CD4-positive, alpha-beta T cell treated with Interleukin-4 for 1 hour (primary cell): ENCODE measurements at regions not wholly inside any gene's neighbourhood (a gene's known extent, or its start where the extent isn't known, plus 50 kb on each side); places are given as distances from the start of the nearest gene placed in this dataset.
"Not testable (repeated sequence)": the region's sequence is repeated elsewhere in the genome, so short reads cannot be mapped to it uniquely, and the experiment has no call there.

Source experiments
- DNase-seq, 2 donors: peaks; one replicate each; pipeline ENCODE4 v3.0.0-alpha.2; 2020 to 2022

DNA sequence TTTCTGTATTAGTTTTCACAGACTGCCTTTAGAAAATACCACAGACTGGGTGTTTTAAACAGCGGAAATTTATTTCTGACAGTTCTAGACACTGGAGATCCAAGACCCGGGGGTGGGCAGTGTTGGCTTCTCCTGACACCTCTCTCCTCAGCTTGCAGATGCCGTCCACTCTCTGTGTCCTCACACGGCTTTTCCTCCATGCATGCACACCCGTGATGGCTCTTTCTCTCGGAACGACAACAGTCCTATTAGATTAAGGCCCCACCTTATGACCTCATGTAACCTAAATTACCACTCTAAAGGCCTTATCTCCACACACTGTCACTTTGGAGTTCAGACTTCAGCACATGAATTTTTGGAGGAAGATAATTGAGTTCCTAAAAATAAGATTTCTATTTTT, 142.9 kb upstream of the VWC2 start:
- no peak for DNase-seq

- DNase-seq = no peak
These were observed 142.2 kb upstream of the VWC2 start for GRCh38 chr7:49631071-49631815.

DNA sequence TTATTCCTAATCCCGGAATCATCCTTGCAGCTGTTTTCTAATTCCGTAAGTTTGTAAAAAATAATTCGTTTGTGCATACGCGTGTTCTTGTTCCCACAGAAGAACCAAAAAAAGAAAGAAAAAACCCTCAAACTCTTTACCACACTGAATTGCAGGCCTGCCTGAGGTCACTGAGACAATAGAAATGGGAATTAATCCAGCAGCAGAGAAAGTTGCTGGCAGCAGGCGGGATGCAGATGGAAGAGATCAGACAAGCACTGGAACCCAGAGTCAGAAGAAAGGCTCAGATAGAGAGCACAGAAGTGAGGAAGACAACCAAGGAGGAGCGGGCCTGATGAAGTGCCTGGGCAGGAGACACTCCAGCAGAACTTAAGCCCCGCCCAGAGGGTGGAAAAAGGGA, 141.5 kb upstream of the VWC2 start:
- DNase-seq = no peak

DNA sequence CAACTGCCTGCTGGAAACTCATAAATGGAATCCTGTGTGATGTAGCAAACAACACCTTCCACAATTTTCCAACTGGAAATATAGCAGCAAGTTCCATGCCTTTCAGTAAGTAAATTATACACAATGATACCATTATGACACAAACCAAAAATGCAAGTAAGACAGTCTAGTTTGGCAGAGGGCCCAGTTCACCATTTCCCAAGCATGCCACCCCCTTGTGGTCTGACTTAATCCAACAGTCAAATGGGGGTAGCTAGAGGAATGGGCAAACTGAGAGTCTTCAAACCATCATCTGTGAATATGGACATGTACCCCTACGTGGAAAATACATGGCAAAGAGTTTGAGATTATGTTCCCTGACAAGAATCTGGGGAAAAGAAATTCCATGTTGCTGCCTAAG, 137.6 kb upstream of the VWC2 start:
- no peak for DNase-seq

- DNase-seq = no peak
These were observed 137.0 kb upstream of the VWC2 start for GRCh38 chr7:49636400-49636799.

GRCh38 chr7:49638166-49638565, 135.3 kb upstream of the VWC2 start:
- DNase-seq = no peak

DNA sequence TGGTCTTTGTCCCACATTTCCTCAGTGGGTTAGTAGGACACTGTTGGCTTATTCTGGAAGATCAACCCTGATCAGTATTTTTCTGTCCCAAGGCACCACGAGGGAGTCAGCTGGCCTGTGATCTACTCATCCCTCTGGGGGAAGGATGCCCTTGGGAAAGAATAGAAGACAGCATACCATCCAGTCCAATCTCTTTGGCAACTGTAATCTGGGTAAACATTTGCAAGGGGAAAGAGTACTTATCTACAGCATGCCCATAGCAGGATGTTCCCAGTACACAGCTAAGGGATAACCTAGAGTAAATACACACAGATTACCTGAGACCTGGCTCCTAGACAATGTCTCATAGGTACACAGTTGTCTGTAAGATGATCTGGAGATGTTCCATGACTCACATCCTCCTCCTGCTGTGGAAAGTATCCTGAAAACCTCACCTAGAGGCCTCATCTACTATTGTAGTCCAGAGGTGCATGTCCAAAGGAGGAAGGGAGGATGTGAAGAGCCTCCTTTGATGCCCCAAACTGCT, 134.3 kb upstream of the VWC2 start:
- DNase-seq = no peak

DNA sequence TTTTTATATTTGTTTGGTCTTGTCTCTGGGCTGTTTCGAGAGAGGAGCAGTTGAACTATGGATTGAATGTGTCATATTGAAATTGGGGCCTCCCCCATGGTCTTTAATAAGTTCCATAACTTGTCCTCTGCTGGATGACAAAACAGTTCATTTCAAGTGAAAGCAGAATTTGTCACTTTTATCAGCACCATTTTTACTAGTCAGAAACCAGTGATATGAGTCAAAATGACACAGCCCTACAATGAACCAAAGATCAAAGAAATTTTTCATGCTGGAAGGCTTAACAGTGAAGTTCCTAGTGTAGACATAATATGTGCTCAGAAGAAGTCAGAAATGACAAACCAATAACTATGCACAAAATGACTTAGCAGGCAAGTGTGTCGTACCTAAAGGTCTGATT, 133.6 kb upstream of the VWC2 start:
- DNase-seq = no peak

DNA sequence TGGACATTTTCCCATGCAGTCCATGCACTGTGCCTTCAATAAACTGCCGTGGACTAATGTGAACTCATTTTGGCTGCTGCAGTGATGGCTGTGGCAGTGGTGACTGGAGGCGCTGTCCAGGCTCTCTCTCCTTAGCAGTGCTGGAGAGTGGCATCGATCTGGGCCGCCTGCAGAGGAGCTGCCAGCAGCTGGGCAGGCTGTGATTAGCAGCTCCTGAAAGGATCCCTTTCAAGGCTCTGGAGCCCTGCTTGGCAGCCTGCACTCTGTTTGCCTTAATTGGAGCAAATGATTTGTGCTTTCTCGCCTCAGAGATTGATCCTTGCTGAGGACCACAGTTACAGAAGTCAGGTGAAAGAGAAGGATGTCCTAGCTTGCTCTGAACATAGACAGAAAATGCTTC, 130.1 kb upstream of the VWC2 start:
- no peak for DNase-seq

GRCh38 chr7:49643736-49644135, 129.7 kb upstream of the VWC2 start:
- no peak for DNase-seq

DNA sequence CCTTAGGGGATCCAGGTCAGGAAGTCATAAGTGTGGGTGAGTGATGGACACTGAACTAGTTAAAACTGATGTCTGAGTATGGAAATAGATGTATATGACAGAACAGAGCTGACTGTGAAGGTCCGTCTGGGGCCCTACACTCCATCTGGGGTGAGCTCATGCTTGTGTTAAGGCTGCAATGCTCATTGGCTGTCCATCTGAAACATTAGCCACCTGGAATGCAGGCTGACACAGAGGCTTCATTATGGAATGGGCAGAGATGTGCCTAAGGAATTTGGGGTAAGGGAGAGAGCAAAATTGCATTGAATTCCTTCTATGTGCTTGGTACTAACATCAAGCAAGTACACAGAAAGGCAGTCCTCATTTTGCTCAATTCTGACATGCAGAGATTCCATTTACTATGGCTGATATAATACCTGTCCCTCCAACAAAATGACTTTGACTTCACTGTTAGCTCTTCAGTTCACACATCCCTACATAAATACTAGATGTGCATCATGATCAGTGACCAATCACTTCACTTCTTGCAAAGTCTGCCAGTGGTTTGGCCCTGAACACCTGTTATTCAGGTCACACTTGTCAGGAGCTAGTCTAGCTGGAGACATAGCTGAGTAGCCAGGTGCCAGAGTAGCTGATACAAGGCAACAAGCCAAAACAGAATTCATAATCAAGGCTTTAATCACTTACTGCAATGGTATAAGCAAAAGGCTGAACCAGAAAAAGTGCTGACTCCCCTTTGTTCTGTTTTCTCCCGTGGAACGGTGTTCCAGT, 128.9 kb upstream of the VWC2 start:
- no peak for DNase-seq

DNA sequence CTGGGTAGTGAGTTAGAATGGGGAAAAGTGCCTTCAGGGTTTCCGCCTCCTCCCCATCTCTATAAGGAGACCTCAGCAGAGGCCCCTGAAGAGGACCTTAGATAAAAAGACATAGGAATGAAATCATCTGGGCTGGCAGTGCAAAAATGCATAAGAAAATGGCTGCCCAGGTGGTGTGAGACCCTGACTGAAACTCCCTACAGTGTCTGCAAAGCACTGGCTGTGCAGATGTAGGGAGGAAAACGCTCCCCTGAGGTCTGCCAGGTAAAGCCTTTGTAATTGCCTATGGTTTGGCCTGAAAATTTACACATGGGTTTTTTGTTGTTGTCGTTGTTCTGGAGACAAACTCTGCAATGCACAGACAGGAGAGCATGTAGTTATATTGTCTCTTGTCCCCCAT, 128.1 kb upstream of the VWC2 start:
- DNase-seq = no peak

DNA sequence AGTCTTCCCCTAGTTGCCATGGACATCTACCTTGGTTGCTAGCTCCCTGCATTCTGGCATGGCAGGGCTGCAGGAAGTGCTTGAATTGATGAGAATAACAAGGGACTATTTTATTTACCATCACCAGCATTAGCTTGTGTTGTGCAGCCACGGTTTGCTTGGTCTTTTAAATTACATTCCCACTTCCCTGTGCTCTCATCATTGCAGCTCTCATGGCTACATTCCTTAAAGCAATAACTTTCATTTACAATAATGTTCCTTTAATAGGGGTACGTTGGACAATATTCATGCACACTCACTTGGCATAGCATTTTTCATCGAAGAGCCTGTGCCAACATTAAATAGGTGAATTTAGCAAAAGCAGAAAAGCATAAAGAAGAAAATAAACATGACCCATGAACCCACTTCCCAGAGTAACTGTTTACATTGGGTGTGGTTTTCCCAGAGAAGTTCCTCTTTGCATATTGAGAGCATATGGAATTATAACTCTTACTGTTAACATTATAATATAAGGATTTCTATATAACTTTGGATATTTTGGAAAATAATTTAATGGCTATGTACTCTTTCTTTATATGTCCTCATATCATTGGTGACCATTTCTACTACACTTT, 113.2 kb upstream of the VWC2 start:
- DNase-seq = no peak

DNA sequence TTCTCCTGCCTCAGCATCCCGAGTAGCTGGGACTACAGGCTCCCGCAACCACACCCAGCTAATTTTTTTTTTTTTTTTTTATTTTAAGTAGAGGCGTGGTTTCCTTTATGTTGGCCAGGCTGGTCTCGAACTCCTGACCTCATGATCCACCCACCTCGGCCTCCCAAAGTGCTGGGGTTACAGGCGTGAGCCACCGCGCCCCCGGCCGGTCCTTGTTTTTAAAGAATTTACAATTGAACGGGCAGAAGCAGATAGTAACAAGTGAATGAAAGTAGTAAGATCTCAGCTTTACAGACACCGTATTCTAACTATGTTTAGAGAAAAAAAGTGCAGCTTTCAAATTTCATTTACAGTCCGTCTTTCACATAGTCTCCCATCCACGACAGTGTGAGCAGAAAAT, 112.5 kb upstream of the VWC2 start:
- DNase-seq = no peak

DNA sequence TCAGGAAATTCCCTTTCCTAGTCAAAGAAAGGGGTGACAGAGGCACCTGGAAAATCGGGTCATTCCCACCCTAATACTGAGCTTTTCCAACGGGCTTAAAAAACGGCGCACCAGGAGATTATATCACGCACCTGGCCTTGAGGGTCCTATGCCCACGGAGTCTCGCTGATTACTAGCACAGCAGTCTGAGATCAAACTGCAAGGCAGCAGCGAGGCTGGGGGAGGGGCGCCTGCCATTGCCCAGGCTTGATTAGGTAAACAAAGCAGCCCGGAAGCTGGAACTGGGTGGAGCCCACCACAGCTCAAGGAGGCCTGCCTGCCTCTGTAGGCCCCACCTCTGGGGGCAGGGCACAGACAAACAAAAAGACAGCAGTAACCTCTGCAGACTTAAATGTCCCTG, 107.5 kb upstream of the VWC2 start:
- DNase-seq = not testable (repeated sequence)

DNA sequence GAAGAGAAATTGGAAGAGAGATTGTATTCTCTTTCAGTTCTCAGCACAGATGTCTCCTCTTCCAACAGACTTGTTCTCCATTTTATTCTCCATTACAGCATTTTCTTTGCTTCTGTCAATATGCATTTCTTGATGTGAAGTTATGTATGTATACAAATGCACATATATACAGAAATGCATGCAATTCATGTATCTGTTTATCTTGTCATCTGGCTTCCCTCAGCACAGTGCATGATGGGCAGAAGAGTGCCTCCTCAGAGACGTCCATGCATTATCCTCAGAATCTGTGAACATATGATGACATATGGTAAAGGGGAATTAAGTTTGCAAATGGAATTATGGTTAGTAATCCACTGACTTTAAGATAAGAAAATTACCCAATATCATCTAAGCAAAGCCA, 106.7 kb upstream of the VWC2 start:
- DNase-seq = no peak

- DNase-seq = no peak
These were observed 104.2 kb upstream of the VWC2 start for GRCh38 chr7:49669285-49669684.

- no peak for DNase-seq
These were observed 103.7 kb upstream of the VWC2 start for GRCh38 chr7:49669692-49670260.

DNA sequence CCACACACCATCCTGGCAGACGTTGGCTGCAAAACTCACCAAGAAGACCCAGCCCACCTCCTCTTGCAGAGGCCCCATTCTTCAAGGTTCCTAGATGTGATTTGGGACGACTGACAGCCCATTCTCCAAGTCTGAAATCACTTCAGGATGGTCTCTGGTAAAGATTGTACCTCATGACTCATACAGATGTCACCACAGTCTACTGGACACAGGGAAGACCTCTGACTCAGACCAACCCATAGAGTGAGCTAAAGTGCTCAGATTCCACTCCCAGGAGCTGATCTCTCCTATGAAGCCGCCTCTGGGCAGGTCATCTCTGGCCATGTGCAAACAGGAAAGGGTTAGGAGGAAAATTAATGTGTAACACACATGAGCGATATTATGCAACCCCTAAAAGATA, 102.4 kb upstream of the VWC2 start:
- no peak for DNase-seq

DNA sequence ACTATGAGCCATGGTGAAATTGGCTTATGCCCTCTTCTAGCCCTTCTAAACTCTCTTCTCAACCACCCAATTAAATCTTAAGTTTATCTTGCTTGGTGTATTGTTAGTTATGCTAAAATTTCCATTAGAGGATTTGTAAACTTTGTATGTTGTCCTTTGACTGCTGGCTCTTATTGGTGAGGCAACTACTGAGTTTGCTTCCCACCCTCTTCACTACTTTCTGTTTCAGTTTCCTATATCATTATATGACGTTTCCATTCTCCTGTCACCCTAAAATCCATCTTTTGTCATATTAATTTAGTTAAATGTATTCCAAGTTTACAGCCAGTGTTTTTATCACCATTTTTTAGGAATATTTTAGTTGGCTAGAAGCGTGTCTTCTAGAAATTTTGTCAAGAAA, 80.9 kb upstream of the VWC2 start:
- no peak for DNase-seq

DNA sequence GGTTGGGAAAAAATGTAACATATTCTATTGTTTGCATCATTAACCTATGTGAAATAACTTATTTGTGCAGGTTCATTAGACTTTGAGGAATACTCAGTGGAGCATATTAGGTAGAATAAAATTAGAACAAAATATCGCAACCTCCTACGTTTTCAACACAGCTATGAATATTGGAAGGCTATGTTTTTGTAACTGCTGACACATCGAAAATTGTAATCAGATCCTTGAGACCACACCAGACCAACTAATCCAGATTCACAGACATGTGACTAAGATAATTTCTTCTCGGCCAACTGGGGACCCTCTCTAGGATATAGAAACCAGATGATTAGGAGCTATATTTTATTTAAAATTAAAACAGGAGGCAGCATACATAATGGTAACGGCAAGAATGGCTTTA, 77.5 kb upstream of the VWC2 start:
- no peak for DNase-seq

GRCh38 chr7:49700841-49701240, 72.6 kb upstream of the VWC2 start:
- no peak for DNase-seq

DNA sequence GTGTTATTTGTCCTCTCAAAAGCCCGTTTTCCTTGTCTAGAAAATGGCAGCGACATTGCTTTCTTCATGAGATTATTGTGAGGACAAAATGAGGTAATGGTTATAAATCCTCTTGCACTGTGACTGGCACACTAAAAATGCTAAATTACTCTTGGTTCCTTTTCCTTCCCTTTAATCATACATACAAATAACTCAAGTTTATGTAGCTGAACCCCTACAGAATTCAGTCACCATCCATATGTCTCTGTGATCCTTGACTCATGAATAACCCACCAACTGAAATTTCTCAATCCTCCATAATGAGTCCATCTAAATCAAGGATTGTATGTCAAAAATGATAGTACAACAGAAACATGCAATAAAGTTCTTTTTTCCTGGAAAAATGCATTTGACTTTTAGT, 71.3 kb upstream of the VWC2 start:
- DNase-seq = no peak

DNA sequence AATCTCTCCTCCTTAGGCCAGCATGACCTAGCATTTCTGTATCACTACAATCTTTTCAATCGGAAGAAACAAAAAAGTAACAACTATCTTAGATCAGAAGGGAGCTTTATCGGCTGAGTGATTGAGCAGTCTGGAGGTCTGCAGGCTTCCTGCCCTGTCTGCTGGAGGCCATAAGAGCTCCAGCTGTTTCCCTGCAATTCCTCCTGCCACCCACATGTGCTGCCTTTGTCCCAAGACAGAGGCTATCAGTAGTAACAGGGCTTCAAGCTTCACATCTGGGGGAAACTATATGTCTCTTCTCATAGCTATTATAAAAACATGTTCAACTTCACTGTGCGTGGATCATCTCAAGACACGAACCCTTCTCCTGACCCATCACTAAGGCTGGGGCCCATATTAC, 70.1 kb upstream of the VWC2 start:
- DNase-seq = no peak
